ENCODE measurements at regions not wholly inside any gene's neighbourhood (a gene's known extent, or its start where the extent isn't known, plus 50 kb on each side); places are given as distances from the start of the nearest gene placed in this dataset.

DNA sequence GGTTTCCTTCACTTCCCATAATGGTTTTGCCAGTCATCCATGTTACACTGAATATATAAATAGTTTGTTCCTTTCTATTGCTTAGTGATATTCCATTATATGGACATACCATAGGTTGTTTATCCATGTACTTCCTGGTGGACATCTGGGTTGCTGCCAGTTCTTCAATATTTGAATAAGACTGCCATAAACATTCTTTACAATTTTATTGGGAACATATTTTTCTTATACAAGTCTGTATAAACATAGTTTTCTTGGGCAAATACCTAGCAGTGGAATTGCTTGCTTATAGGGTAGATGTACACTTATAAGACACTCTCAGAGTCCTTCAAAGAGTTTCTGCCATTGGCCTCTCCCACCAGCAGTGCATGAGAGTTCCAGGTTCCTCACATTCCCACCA lies 231.4 kb downstream of the OPA1 start:
- Histone ChIP-seq H3K4me1 (ENCODE audit: control insufficient read depth, insufficient read depth, low read length) (peaks cover 3% of the 10 kb centered on the region), H3K36me3 (ENCODE audit: control insufficient read depth, insufficient read depth, low read length) (no peaks in the 10 kb centered on the region), H3K9ac (ENCODE audit: low read depth, low read length) (no peak overlapping the region), H3K4me3 (ENCODE audit: low read depth, low read length) (no peak overlapping the region), H3K9me3 (ENCODE audit: control insufficient read depth, insufficient read depth, low read length) (no peaks in the 10 kb centered on the region), H3K27me3 (ENCODE audit: control insufficient read depth, insufficient read depth, low read length) (peaks cover 2% of the 10 kb centered on the region)

DNA sequence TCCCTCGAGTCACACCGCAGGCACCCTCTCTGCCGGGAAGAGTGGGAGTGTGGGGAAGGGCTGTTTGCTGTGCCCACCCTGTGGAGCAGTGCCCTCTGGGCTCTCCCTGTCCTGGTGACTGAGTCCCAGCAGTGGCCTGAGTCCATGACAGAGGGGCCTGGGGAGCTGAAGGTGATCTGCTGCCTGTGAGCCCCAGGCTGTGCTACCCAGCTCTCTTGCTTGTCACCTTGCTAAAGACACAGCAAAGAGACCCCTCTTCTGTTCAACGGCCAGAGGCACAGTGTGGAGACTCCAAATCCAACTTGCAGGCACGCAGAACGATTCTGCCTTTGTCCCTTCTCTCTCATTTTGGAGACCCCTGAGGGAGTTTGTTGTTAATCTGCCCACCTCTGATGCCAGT lies 232.6 kb downstream of the OPA1 start:
- H3K36me3 ChIP-seq (ENCODE audit: control insufficient read depth, insufficient read depth, low read length): no peaks in the 10 kb centered on the region
- no peak overlapping the region for H3K9ac ChIP-seq (ENCODE audit: low read depth, low read length)
- no peak overlapping the region for H3K4me3 ChIP-seq (ENCODE audit: low read depth, low read length)
- H3K9me3 ChIP-seq (ENCODE audit: control insufficient read depth, insufficient read depth, low read length): no peaks in the 10 kb centered on the region
- no peaks in the 10 kb centered on the region for H3K4me1 ChIP-seq (ENCODE audit: control insufficient read depth, insufficient read depth, low read length)
- peaks cover 2% of the 10 kb centered on the region for H3K27me3 ChIP-seq (ENCODE audit: control insufficient read depth, insufficient read depth, low read length)

DNA sequence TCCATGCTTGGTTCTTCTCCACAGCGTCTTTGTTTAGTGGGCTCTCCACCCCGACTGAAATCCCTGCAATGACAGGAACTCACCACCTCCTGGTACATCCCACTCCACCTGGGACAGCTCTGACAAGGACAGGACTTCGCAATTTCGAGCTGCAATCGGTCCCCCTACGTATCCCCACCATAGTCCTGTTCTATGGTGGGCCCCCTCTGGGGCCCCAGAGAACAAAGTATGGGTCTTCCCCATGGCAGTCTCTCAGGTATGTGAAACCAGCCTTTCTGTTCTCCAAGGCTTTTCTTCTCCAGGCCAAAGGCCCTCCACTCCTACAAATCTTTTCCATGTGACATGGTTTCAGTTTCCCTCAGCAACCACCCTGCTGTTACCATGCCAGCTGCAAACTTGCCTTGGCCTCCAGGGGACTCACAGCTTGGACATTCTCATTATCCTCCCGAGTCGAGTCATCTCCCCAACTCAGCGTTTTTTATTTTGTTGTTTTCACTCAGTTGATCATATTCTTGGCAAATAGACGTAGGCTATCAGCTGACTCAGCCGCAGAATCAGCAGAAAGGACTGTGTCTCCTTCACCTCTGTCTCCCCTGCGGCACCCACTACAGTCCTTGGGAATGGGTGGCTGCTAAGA lies 233.3 kb downstream of the OPA1 start:
- Histone ChIP-seq H3K9ac (ENCODE audit: low read depth, low read length) (no peak overlapping the region), H3K27me3 (ENCODE audit: control insufficient read depth, insufficient read depth, low read length) (peaks cover 2% of the 10 kb centered on the region), H3K4me1 (ENCODE audit: control insufficient read depth, insufficient read depth, low read length) (no peaks in the 10 kb centered on the region), H3K4me3 (ENCODE audit: low read depth, low read length) (no peak overlapping the region), H3K9me3 (ENCODE audit: control insufficient read depth, insufficient read depth, low read length) (no peaks in the 10 kb centered on the region), H3K36me3 (ENCODE audit: control insufficient read depth, insufficient read depth, low read length) (no peaks in the 10 kb centered on the region)

DNA sequence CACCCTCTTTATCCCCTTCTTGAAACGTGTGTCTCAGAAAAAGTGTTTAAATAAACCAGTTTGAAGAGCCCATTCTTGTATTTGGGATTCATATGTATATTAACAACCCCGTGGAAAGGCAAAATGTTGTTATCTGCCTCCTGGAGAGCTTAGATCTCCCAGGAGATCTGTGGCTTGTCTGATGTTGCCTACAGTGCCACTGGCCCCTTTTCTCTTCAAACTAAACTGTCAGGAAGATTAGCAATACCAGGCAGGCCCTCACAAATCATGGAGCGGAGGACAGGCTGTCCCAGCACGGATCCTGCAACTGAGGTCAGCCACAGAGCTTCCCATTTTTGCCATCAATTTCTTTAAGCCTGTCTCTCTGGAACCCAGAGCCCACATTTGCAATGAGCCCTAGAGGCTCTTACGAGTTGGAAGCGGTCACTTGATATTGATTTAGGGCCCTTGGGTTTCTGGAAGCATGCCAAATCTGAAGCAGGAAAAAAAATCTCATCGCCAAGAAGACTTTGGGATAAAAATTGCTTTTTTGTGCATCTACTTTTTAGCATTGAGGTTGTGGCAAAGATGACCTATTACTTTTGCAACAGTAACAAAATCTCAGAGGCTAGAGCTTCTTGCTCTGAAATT lies 234.1 kb downstream of the OPA1 start:
- Histone ChIP-seq H3K9ac (ENCODE audit: low read depth, low read length) (no peak overlapping the region), H3K9me3 (ENCODE audit: control insufficient read depth, insufficient read depth, low read length) (no peaks in the 10 kb centered on the region), H3K4me3 (ENCODE audit: low read depth, low read length) (no peak overlapping the region), H3K4me1 (ENCODE audit: control insufficient read depth, insufficient read depth, low read length) (no peaks in the 10 kb centered on the region), H3K27me3 (ENCODE audit: control insufficient read depth, insufficient read depth, low read length) (peaks cover 2% of the 10 kb centered on the region), H3K36me3 (ENCODE audit: control insufficient read depth, insufficient read depth, low read length) (no peaks in the 10 kb centered on the region)

DNA sequence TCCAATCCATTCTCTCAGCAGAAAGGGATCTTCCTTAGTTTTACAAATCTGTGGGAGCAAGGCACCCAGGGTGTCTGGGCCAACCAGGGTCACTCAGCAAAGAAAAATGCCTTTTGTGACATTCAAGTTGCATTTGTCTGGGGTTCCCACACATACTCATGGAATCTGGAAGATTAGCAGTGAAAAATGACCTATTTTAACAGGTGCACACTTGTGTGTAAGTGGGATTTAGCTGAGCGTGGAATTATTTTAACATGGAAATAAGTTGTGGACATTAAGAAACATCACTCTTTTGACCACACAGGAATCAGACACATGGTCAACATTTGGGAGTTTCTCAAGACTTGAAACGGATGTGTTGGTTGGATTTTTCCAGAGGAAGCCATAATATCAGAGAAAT lies 234.9 kb downstream of the OPA1 start:
- H3K9ac ChIP-seq (ENCODE audit: low read depth, low read length): no peak overlapping the region
- no peaks in the 10 kb centered on the region for H3K4me1 ChIP-seq (ENCODE audit: control insufficient read depth, insufficient read depth, low read length)
- no peak overlapping the region for H3K4me3 ChIP-seq (ENCODE audit: low read depth, low read length)
- H3K36me3 ChIP-seq (ENCODE audit: control insufficient read depth, insufficient read depth, low read length): no peaks in the 10 kb centered on the region
- no peaks in the 10 kb centered on the region for H3K9me3 ChIP-seq (ENCODE audit: control insufficient read depth, insufficient read depth, low read length)
- H3K27me3 ChIP-seq (ENCODE audit: control insufficient read depth, insufficient read depth, low read length): peaks cover 2% of the 10 kb centered on the region

DNA sequence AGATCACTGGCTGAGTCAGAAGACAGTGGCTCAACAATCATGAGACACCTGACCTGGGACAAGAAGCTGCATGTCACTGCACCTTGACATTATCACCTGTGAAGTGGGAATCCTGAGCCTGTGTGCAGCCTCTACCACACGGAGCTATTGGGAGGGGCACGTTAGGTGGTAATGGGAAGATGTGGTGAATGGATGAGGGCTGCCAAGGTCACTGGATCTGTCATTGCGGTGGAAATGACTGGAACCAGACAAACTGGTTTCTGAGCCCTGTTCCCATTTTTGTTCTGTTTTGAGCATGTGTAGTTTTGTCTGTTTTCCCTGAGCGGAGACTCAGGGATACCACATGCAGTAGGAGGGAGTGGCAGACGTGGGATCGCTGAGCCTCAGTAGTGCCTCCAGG lies 235.5 kb downstream of the OPA1 start:
- Histone ChIP-seq H3K4me3 (ENCODE audit: low read depth, low read length) (no peak overlapping the region), H3K36me3 (ENCODE audit: control insufficient read depth, insufficient read depth, low read length) (no peaks in the 10 kb centered on the region), H3K9me3 (ENCODE audit: control insufficient read depth, insufficient read depth, low read length) (no peaks in the 10 kb centered on the region), H3K27me3 (ENCODE audit: control insufficient read depth, insufficient read depth, low read length) (peaks cover 2% of the 10 kb centered on the region), H3K4me1 (ENCODE audit: control insufficient read depth, insufficient read depth, low read length) (no peaks in the 10 kb centered on the region), H3K9ac (ENCODE audit: low read depth, low read length) (no peak overlapping the region)

DNA sequence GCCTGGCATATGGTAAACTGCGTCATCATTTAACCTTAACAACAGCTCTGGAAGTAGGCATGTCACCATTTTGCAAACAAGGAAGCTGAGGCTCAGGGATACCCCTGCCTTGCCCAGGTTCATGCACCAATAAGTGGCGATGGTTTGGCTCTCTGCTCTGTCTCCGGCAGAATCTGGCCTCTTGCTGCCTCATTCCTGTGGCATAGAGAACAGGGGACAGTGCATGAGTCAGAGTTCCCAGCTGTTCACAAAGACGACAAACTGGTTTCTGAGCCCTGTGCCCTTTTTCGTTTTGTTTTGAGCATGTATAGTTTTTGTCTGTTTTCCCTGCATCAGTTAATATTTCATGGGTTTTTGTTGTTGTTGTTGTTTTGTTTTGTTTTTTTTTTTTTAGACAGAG lies 236.8 kb downstream of the OPA1 start:
- H3K36me3 ChIP-seq (ENCODE audit: control insufficient read depth, insufficient read depth, low read length): no peaks in the 10 kb centered on the region

DNA sequence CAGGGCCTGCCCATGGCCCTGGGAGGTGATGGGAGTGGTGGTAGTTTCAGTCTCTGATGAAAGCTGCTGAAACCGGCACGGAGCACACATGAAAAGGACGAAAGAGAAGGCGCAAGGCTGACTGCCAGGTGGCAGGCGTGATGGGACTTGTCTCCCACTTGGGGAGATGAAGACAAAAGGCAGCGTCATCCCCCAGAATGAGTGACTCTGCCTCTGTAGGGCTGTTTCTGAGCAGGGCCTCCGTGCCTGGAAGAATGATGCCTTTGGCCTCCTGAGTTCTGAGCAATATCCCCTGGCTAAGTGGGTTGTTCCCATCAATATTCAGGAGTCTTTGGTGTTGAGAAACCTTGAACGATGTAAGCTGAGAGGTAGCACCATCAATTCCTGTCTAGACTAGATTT lies 237.8 kb downstream of the OPA1 start:
- H3K9me3 ChIP-seq (ENCODE audit: control insufficient read depth, insufficient read depth, low read length): no peaks in the 10 kb centered on the region
- no peak overlapping the region for H3K9ac ChIP-seq (ENCODE audit: low read depth, low read length)
- H3K27me3 ChIP-seq (ENCODE audit: control insufficient read depth, insufficient read depth, low read length): peaks cover 5% of the 10 kb centered on the region
- H3K36me3 ChIP-seq (ENCODE audit: control insufficient read depth, insufficient read depth, low read length): no peaks in the 10 kb centered on the region
- no peaks in the 10 kb centered on the region for H3K4me1 ChIP-seq (ENCODE audit: control insufficient read depth, insufficient read depth, low read length)
- no peak overlapping the region for H3K4me3 ChIP-seq (ENCODE audit: low read depth, low read length)

More for the DNA sequence above, 236.8 kb downstream of the OPA1 start:
- Histone ChIP-seq H3K9ac (ENCODE audit: low read depth, low read length) (no peak overlapping the region), H3K9me3 (ENCODE audit: control insufficient read depth, insufficient read depth, low read length) (no peaks in the 10 kb centered on the region), H3K4me1 (ENCODE audit: control insufficient read depth, insufficient read depth, low read length) (no peaks in the 10 kb centered on the region), H3K27me3 (ENCODE audit: control insufficient read depth, insufficient read depth, low read length) (peaks cover 7% of the 10 kb centered on the region), H3K4me3 (ENCODE audit: low read depth, low read length) (no peak overlapping the region)

DNA sequence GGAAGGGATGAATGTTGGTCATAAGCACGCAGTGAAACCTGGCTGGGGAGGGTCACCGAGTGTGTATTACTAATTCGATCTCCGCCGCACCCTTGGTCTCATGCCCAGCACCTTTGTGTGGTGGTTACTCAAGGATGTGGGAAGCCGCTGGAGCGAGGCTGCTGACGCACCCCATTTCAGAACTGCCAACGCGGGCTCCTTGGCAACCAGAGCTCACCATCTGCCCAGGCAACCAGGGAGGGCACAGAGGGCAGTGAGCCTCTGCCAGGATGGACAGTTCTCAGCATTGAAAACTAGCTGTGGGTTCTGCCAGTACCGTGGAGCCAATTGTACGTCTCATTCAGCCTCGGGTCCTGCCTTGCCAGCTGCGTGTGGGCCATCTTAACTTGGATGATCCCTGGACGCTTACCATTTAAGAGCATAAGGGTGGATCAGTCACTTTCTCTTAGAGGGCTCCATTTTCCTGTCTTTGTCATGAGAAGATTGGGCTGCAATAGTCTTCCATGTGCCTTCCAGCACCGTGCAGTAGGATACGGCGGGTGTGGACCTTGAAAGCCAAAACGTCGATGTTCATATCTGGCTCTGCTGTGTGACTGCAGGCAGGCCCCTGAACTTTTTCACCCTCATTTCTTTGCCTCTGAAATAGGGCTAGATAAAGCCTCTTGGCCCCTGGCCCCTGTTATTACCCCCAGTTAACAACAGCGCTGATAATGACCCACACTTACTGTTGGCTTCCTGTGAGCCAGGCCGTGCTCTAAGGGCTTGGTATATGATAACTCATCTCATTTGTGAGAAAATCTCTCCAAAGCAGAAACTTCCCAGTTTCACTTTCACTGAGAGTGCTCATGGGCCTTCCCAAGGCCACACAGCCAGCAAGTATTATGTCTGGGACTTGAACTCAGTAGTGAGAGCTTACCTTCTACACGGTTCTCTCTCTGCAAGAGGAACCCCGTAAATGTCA lies 238.8 kb downstream of the OPA1 start:
- no peak overlapping the region for H3K9ac ChIP-seq (ENCODE audit: low read depth, low read length)
- H3K4me3 ChIP-seq (ENCODE audit: low read depth, low read length): no peak overlapping the region
- H3K9me3 ChIP-seq (ENCODE audit: control insufficient read depth, insufficient read depth, low read length): no peaks in the 10 kb centered on the region

DNA sequence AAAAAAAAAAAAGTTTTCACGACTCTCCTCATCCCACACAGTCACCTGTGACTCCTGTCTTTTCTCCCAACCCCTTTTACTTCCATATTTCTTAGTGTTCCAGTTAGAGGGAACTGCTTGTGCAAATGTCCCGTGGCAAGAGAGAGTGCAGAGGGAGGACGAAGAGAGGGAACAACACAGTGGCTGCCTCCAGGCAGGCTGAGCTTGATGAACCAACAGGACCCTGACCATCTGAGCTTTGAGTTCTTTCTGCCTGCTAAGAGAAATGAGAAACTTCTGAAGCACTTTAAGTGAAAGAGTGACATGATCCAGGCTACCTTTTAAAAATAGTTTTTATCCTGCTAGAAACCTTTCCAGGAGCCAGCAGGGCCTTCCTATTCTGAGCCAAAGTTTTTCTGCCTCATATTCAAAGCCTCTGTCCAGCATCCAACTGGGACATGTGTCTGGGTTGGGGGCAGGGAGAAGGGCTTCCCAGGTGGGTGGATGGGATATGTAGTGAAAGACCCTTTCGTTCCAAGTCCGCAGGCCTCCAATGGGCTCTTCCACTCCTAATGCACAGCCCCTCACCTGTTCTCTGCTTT lies 239.9 kb downstream of the OPA1 start:
- no peaks in the 10 kb centered on the region for H3K4me1 ChIP-seq (ENCODE audit: control insufficient read depth, insufficient read depth, low read length)
- no peak overlapping the region for H3K9ac ChIP-seq (ENCODE audit: low read depth, low read length)
- H3K36me3 ChIP-seq (ENCODE audit: control insufficient read depth, insufficient read depth, low read length): no peaks in the 10 kb centered on the region
- no peak overlapping the region for H3K4me3 ChIP-seq (ENCODE audit: low read depth, low read length)
- peaks cover 8% of the 10 kb centered on the region for H3K27me3 ChIP-seq (ENCODE audit: control insufficient read depth, insufficient read depth, low read length)
- no peaks in the 10 kb centered on the region for H3K9me3 ChIP-seq (ENCODE audit: control insufficient read depth, insufficient read depth, low read length)

More for the DNA sequence above, 238.8 kb downstream of the OPA1 start:
- Histone ChIP-seq H3K27me3 (ENCODE audit: control insufficient read depth, insufficient read depth, low read length) (peaks cover 5% of the 10 kb centered on the region), H3K4me1 (ENCODE audit: control insufficient read depth, insufficient read depth, low read length) (no peaks in the 10 kb centered on the region), H3K36me3 (ENCODE audit: control insufficient read depth, insufficient read depth, low read length) (no peaks in the 10 kb centered on the region)

DNA sequence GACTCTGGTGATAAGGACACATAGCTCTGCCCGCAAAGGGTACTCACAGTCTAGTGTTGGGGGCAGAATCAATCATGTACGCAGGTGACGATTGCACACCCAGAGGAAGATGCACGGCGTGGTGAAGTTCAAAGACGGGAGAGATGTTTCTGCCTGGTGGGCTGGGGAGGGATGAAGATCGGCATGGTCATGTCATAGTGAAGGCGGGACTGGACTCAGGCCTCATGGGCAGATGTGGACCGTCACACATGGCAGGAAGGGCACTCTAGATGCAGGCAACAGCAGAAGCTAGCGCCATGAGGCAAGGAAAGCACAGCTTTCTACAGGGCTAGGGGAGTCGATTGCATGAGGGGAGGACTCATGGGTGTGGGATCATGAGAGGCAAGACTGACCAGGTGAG lies 240.6 kb downstream of the OPA1 start:
- H3K9me3 ChIP-seq (ENCODE audit: control insufficient read depth, insufficient read depth, low read length): no peaks in the 10 kb centered on the region
- no peak overlapping the region for H3K4me3 ChIP-seq (ENCODE audit: low read depth, low read length)
- H3K4me1 ChIP-seq (ENCODE audit: control insufficient read depth, insufficient read depth, low read length): no peaks in the 10 kb centered on the region
- peaks cover 8% of the 10 kb centered on the region for H3K27me3 ChIP-seq (ENCODE audit: control insufficient read depth, insufficient read depth, low read length)
- H3K9ac ChIP-seq (ENCODE audit: low read depth, low read length): no peak overlapping the region
- no peaks in the 10 kb centered on the region for H3K36me3 ChIP-seq (ENCODE audit: control insufficient read depth, insufficient read depth, low read length)
